Astrocyte (in vitro differentiated cells and primary cell): ENCODE measurements at regions not wholly inside any gene's neighbourhood (a gene's known extent, or its start where the extent isn't known, plus 50 kb on each side); places are given as distances from the start of the nearest gene placed in this dataset.

Experiments used
- DNase-seq: peaks from one replicate; pipeline ENCODE4 v3.0.0-alpha.2; 2010; ENCODE audit warnings: low read depth
- FAIRE-seq: peaks from 2 replicates; lab custom pipeline; 2011; peaks lifted over from hg19 to GRCh38; lab: Jason Lieb, UNC
- H2AFZ ChIP-seq: 2 replicates; pipeline ENCODE4 v1.6.0; 2012; ENCODE audit warnings: low read depth, low read length, inconsistent platforms
- H3K27ac ChIP-seq: 2 replicates; pipeline ENCODE4 v1.5.1; 2011; ENCODE audit warnings: low read depth, low read length, inconsistent platforms
- H3K27me3 ChIP-seq: 2 replicates; pipeline ENCODE4 v1.6.0; 2011; ENCODE audit warnings: low read length, inconsistent platforms; ENCODE audit not compliant: insufficient read depth
- H3K36me3 ChIP-seq: 2 replicates; pipeline ENCODE4 v1.5.1; 2011; ENCODE audit warnings: low read length, inconsistent platforms; ENCODE audit not compliant: insufficient read depth
- H3K4me1 ChIP-seq: 2 replicates; pipeline ENCODE4 v1.5.1; 2011; ENCODE audit warnings: low read length, inconsistent platforms; ENCODE audit not compliant: insufficient read depth
- H3K4me2 ChIP-seq: 2 replicates; pipeline ENCODE4 v1.6.0; 2012; ENCODE audit warnings: low read length, inconsistent platforms
- H3K4me3 ChIP-seq: 2 replicates; pipeline ENCODE4 v1.5.1; 2011; ENCODE audit warnings: low read depth, mild to moderate bottlenecking, low read length, inconsistent platforms; ENCODE audit not compliant: insufficient read depth
- H3K79me2 ChIP-seq: 2 replicates; pipeline ENCODE4 v1.6.0; 2012; ENCODE audit warnings: mild to moderate bottlenecking, low read length, inconsistent platforms; ENCODE audit not compliant: insufficient read depth
- H3K9ac ChIP-seq: 2 replicates; pipeline ENCODE4 v1.6.0; 2012; ENCODE audit warnings: mild to moderate bottlenecking, low read length, inconsistent platforms
- H3K9me3 ChIP-seq: 2 replicates; pipeline ENCODE4 v1.5.1; 2012; ENCODE audit warnings: low read depth, mild to moderate bottlenecking, low read length, inconsistent platforms; ENCODE audit not compliant: insufficient read depth
- H4K20me1 ChIP-seq: 2 replicates; pipeline ENCODE4 v1.6.0; 2012; ENCODE audit warnings: low read length, inconsistent platforms; ENCODE audit not compliant: insufficient read depth
- H3K27ac Mint-ChIP-seq: one replicate; pipeline ENCODE4 v1.8.0; 2021; ENCODE audit warnings: mild to moderate bottlenecking, mixed read lengths; ENCODE audit not compliant: unreplicated experiment
- H3K27me3 Mint-ChIP-seq: one replicate; pipeline ENCODE4 v1.8.0; 2021; ENCODE audit warnings: low read depth, mixed read lengths; ENCODE audit not compliant: unreplicated experiment
- H3K36me3 Mint-ChIP-seq: one replicate; pipeline ENCODE4 v1.8.0; 2021; ENCODE audit warnings: low read depth, mixed read lengths; ENCODE audit not compliant: unreplicated experiment
- H3K4me1 Mint-ChIP-seq: one replicate; pipeline ENCODE4 v1.8.0; 2021; ENCODE audit warnings: low read depth, mixed read lengths; ENCODE audit not compliant: unreplicated experiment
- H3K4me3 Mint-ChIP-seq: one replicate; pipeline ENCODE4 v1.8.0; 2021; ENCODE audit warnings: mild to moderate bottlenecking, moderate library complexity, mixed read lengths; ENCODE audit not compliant: unreplicated experiment
- H3K9me3 Mint-ChIP-seq: one replicate; pipeline ENCODE4 v1.8.0; 2021; ENCODE audit warnings: mild to moderate bottlenecking, mixed read lengths; ENCODE audit not compliant: unreplicated experiment
- EZH2 ChIP-seq: IDR thresholded peaks from 2 replicates; pipeline ENCODE4 v1.6.1; 2012; ENCODE audit warnings: mild to moderate bottlenecking, low read length, inconsistent platforms; ENCODE audit not compliant: insufficient read depth
- TF ChIP-seq, protein P1 (sequence below): IDR thresholded peaks from 2 replicates; pipeline ENCODE4 v1.5.1; 2011; ENCODE audit warnings: low read depth, mild to moderate bottlenecking, inconsistent platforms, low read length, moderate library complexity; ENCODE audit not compliant: insufficient read depth

DNA sequence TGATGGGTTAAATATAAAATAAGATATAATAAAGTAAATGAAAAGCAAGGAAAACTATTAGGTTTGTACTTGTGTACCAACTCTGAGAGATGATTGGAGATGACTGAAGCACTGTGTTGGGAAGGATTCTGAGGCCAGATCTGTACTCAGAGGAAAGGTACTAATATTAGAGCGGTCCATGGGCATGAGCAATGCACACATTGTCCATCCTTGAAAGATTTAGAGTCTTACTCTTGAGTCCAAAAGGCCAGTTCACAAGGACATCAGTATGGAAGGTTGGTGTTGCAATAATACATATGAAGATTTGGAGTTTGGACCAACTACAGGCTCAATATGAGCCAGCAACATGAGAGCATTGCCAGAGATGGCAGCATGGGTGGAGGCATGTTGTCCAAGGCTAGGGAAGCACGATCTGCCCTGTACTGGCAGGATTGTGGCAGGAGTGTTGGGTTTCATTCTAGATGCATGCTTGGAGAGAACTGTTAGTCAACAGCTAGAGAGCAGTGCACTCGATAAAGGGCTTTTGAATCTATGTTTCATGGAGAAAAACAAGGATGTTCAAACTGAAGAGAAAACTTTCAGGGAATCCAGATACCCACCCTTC is 84.4 kb downstream of the TMEM215 start:
- peaks cover 1% of the 10 kb centered on the region for H3K9me3 Mint-ChIP-seq
- H3K27ac Mint-ChIP-seq: no peak overlapping the region
- FAIRE-seq (no peak), DNase-seq (no peak)
- no peak overlapping the region for H3K4me3 ChIP-seq
- no peaks in the 10 kb centered on the region for H3K27me3 Mint-ChIP-seq
- no peak overlapping the region for H3K27ac ChIP-seq
- H3K9ac ChIP-seq: no peak overlapping the region
- no peaks in the 10 kb centered on the region for H3K36me3 ChIP-seq
- H3K79me2 ChIP-seq: no peaks in the 10 kb centered on the region
- no peak overlapping the region for H3K4me3 Mint-ChIP-seq
- H2AFZ ChIP-seq: no peak overlapping the region
- no peak for TF ChIP-seq EZH2
- TF ChIP-seq, protein P1, sequence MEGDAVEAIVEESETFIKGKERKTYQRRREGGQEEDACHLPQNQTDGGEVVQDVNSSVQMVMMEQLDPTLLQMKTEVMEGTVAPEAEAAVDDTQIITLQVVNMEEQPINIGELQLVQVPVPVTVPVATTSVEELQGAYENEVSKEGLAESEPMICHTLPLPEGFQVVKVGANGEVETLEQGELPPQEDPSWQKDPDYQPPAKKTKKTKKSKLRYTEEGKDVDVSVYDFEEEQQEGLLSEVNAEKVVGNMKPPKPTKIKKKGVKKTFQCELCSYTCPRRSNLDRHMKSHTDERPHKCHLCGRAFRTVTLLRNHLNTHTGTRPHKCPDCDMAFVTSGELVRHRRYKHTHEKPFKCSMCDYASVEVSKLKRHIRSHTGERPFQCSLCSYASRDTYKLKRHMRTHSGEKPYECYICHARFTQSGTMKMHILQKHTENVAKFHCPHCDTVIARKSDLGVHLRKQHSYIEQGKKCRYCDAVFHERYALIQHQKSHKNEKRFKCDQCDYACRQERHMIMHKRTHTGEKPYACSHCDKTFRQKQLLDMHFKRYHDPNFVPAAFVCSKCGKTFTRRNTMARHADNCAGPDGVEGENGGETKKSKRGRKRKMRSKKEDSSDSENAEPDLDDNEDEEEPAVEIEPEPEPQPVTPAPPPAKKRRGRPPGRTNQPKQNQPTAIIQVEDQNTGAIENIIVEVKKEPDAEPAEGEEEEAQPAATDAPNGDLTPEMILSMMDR: no peak
- H3K9me3 ChIP-seq: no peaks in the 10 kb centered on the region
- peaks cover 30% of the 10 kb centered on the region for H3K4me1 Mint-ChIP-seq
- no peaks in the 10 kb centered on the region for H4K20me1 ChIP-seq
- no peaks in the 10 kb centered on the region for H3K36me3 Mint-ChIP-seq
- H3K27me3 ChIP-seq: no peaks in the 10 kb centered on the region
- H3K4me2 ChIP-seq: no peak overlapping the region
- H3K4me1 ChIP-seq: no peaks in the 10 kb centered on the region

DNA sequence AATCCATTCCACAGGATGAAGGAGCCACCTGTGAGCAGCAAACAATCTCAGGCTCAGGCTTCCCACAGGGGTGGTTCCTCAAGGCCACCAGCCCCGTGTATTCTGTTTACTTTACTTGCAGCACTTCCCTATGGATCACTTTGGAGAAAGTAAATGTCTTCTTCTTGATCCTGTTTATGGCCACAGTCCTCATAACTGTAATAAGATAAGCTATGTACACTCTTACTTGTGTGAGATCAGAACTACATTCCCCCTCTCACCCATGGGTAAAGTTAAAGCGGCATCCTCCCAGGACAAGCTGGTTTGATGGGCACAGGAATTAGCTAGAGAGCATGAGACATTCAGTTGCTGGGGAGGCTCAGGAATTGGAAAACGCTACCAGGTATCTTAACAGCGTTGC is 86.1 kb downstream of the TMEM215 start:
- Histone ChIP-seq H3K4me2 (no peak overlapping the region), H3K79me2 (no peaks in the 10 kb centered on the region), H3K27me3 (no peaks in the 10 kb centered on the region), H3K27ac (no peak overlapping the region), H3K4me1 (no peaks in the 10 kb centered on the region), H3K4me3 (no peak overlapping the region), H3K36me3 (no peaks in the 10 kb centered on the region), H4K20me1 (no peaks in the 10 kb centered on the region), H3K9me3 (no peaks in the 10 kb centered on the region), H2AFZ (no peak overlapping the region), H3K9ac (no peak overlapping the region)
- H3K4me1 Mint-ChIP-seq: peaks cover 33% of the 10 kb centered on the region
- no peak overlapping the region for H3K4me3 Mint-ChIP-seq
- no peaks in the 10 kb centered on the region for H3K9me3 Mint-ChIP-seq
- FAIRE-seq: no peak
- no peak for DNase-seq
- no peaks in the 10 kb centered on the region for H3K27me3 Mint-ChIP-seq
- TF ChIP-seq, protein P1: no peak
- no peak for TF ChIP-seq EZH2
- no peak overlapping the region for H3K27ac Mint-ChIP-seq
- no peaks in the 10 kb centered on the region for H3K36me3 Mint-ChIP-seq

DNA sequence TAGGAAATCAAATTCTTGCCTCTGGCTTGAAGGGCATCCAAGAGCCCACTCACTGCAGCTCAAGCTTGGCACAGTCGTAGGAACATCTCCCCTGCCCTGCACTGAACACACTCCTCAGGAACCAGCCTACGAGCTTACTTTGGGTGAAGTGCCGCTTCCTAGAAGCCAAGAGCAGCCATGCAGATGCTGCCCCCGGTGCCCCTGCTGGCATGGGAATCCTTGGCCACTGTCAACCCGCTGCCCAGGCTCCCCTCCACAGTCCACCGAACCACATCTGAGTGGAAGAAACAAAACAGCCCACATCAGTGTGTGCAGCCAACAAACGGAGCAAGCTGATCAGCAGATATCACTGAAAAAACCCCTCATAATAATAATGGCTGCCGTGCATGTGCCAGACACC is 89.8 kb downstream of the TMEM215 start:
- H3K9me3 Mint-ChIP-seq: no peaks in the 10 kb centered on the region
- no peaks in the 10 kb centered on the region for H3K36me3 Mint-ChIP-seq
- Histone ChIP-seq H3K9ac (no peak overlapping the region), H2AFZ (no peak overlapping the region), H3K4me3 (no peak overlapping the region), H3K79me2 (no peaks in the 10 kb centered on the region), H3K27me3 (no peaks in the 10 kb centered on the region), H3K36me3 (no peaks in the 10 kb centered on the region), H3K4me2 (no peak overlapping the region), H3K4me1 (no peaks in the 10 kb centered on the region), H3K9me3 (no peaks in the 10 kb centered on the region), H4K20me1 (no peaks in the 10 kb centered on the region), H3K27ac (no peak overlapping the region)
- TF ChIP-seq, protein P1: no peak
- TF ChIP-seq EZH2: no peak
- H3K4me3 Mint-ChIP-seq: no peak overlapping the region
- peaks cover 15% of the 10 kb centered on the region for H3K4me1 Mint-ChIP-seq
- no peaks in the 10 kb centered on the region for H3K27me3 Mint-ChIP-seq
- no peak overlapping the region for H3K27ac Mint-ChIP-seq
- DNase-seq: no peak
- no peak for FAIRE-seq
